GM23338 (cell line): ENCODE measurements at regions not wholly inside any gene's neighbourhood (a gene's known extent, or its start where the extent isn't known, plus 50 kb on each side); places are given as distances from the start of the nearest gene placed in this dataset.

Source experiments
- ATAC-seq: fragments of 200-7000 bp; cut with Tn5 transposase; 3 replicates; pipeline ENCODE4 v1.9.1; 2020
- DNase-seq: peaks from one replicate; pipeline ENCODE4 v3.0.0-alpha.2; 2015; ENCODE audit warnings: low spot score
- H2AFZ ChIP-seq: fragments of 200-600 bp; sonication (generic); 2 replicates; pipeline ENCODE4 v1.8.0; 2016; ENCODE audit warnings: antibody characterized with exemption, mild to moderate bottlenecking, moderate library complexity
- H3F3A ChIP-seq: fragments of 200-600 bp; sonication (generic); replicated peaks from 2 replicates; pipeline ENCODE4 v1.8.0; 2017; ENCODE audit warnings: antibody characterized with exemption, mixed run types, low read depth
- H3K27ac ChIP-seq: fragments of 200-600 bp; sonication (generic); 2 replicates; pipeline ENCODE4 v1.6.1; 2016; ENCODE audit warnings: low read depth
- H3K27me3 ChIP-seq: fragments of 200-600 bp; sonication (generic); 2 replicates; pipeline ENCODE4 v1.8.0; 2016; ENCODE audit warnings: mild to moderate bottlenecking, mixed run types, moderate library complexity; ENCODE audit not compliant: insufficient read depth
- H3K36me3 ChIP-seq: fragments of 200-600 bp; sonication (generic); 2 replicates; pipeline ENCODE4 v1.8.0; 2016; ENCODE audit warnings: mild to moderate bottlenecking; ENCODE audit not compliant: insufficient read depth
- H3K4me1 ChIP-seq: fragments of 200-600 bp; sonication (generic); 2 replicates; pipeline ENCODE4 v1.8.0; 2016; ENCODE audit warnings: mild to moderate bottlenecking, moderate library complexity; ENCODE audit not compliant: insufficient read depth
- H3K4me2 ChIP-seq: fragments of 200-600 bp; sonication (generic); 2 replicates; pipeline ENCODE4 v1.7.1; 2017; ENCODE audit warnings: mixed run types
- H3K4me3 ChIP-seq: fragments of 200-600 bp; sonication (generic); 2 replicates; pipeline ENCODE4 v1.6.1; 2016; ENCODE audit warnings: mixed run types
- H3K79me2 ChIP-seq: fragments of 200-600 bp; sonication (generic); replicated peaks from 2 replicates; pipeline ENCODE4 v1.8.0; 2017; ENCODE audit warnings: mild to moderate bottlenecking; ENCODE audit not compliant: insufficient read depth
- H3K9me2 ChIP-seq: fragments of 200-600 bp; sonication (generic); 2 replicates; pipeline ENCODE4 v1.8.0; 2017; ENCODE audit not compliant: insufficient read depth
- H4K20me1 ChIP-seq: fragments of 200-600 bp; sonication (generic); replicated peaks from 2 replicates; pipeline ENCODE4 v1.8.0; 2017; ENCODE audit warnings: mild to moderate bottlenecking; ENCODE audit not compliant: insufficient read depth
- H3K27ac Mint-ChIP-seq: 2 replicates; pipeline ENCODE4 v1.8.0; 2020; ENCODE audit warnings: inconsistent platforms, mild to moderate bottlenecking, moderate library complexity, mixed read lengths
- H3K27me3 Mint-ChIP-seq: 3 replicates; pipeline ENCODE4 v1.8.0; 2022; ENCODE audit warnings: low read depth, mild to moderate bottlenecking, moderate library complexity, mixed read lengths, inconsistent platforms; ENCODE audit not compliant: insufficient read depth, poor library complexity
- H3K36me3 Mint-ChIP-seq: 3 replicates; pipeline ENCODE4 v1.8.0; 2021; ENCODE audit warnings: low read depth, mild to moderate bottlenecking, inconsistent platforms, moderate library complexity, mixed read lengths
- H3K4me1 Mint-ChIP-seq: 3 replicates; pipeline ENCODE4 v1.8.0; 2020; ENCODE audit warnings: mild to moderate bottlenecking, inconsistent platforms, mixed read lengths
- H3K4me3 Mint-ChIP-seq: 3 replicates; pipeline ENCODE4 v1.8.0; 2021; ENCODE audit warnings: moderate library complexity, mild to moderate bottlenecking, inconsistent platforms, mixed read lengths
- H3K9me3 Mint-ChIP-seq: 3 replicates; pipeline ENCODE4 v1.8.0; 2020; ENCODE audit warnings: moderate library complexity, mild to moderate bottlenecking, inconsistent platforms, mixed read lengths
- CREB1 ChIP-seq: fragments of 250-450 bp; sonication (Bioruptor Pico); IDR thresholded peaks from 2 replicates; pipeline ENCODE4 v1.5.0; 2020; ENCODE audit warnings: low read depth, mild to moderate bottlenecking, moderate library complexity
- EZH2 ChIP-seq: fragments of 200-600 bp; sonication (generic); IDR thresholded peaks from one replicate; pipeline ENCODE4 v1.8.0; 2017; ENCODE audit warnings: antibody characterized with exemption, mild to moderate bottlenecking, low read depth; ENCODE audit not compliant: unreplicated experiment
- EZH2phosphoT487 ChIP-seq: fragments of 200-600 bp; sonication (generic); IDR thresholded peaks from one replicate; pipeline ENCODE4 v1.8.1; 2018; ENCODE audit warnings: antibody characterized with exemption; ENCODE audit not compliant: unreplicated experiment
- JUNB ChIP-seq: IDR thresholded peaks from one replicate; pipeline ENCODE4 v1.6.1; 2016; ENCODE audit warnings: antibody characterized with exemption; ENCODE audit not compliant: unreplicated experiment
- NANOG ChIP-seq: IDR thresholded peaks from 2 replicates; pipeline ENCODE4 v1.6.1; 2016; ENCODE audit warnings: antibody characterized with exemption, borderline replicate concordance
- POLR2AphosphoS5 ChIP-seq: IDR thresholded peaks from 2 replicates; pipeline ENCODE4 v1.6.1; 2016; ENCODE audit warnings: antibody characterized with exemption, low read depth
- STAT1 ChIP-seq: IDR thresholded peaks from one replicate; pipeline ENCODE4 v1.6.1; 2016; ENCODE audit warnings: antibody characterized with exemption; ENCODE audit not compliant: unreplicated experiment
- ZNF114 ChIP-seq: fragments of 250-450 bp; sonication (Bioruptor Pico); IDR thresholded peaks from 2 replicates; pipeline ENCODE4 v1.5.0; 2020; ENCODE audit warnings: mild to moderate bottlenecking, moderate library complexity
- ZNF331 ChIP-seq: fragments of 250-450 bp; sonication (Bioruptor Pico); IDR thresholded peaks from 2 replicates; pipeline ENCODE4 v1.5.0; 2020; ENCODE audit warnings: low read depth, mild to moderate bottlenecking, moderate library complexity
- TF ChIP-seq, protein P1 (sequence below): IDR thresholded peaks from 2 replicates; pipeline ENCODE4 v1.6.1; 2016; ENCODE audit warnings: antibody characterized with exemption
- TF ChIP-seq, protein P2 (sequence below): IDR thresholded peaks from one replicate; pipeline ENCODE4 v1.6.1; 2018; ENCODE audit warnings: antibody characterized with exemption; ENCODE audit not compliant: unreplicated experiment
- TF ChIP-seq, protein P3 (sequence below): fragments of 250-450 bp; sonication (Bioruptor Pico); IDR thresholded peaks from 2 replicates; pipeline ENCODE4 v1.5.0; 2020; ENCODE audit warnings: mild to moderate bottlenecking, moderate library complexity
- TF ChIP-seq, protein P4 (sequence below), 2 experiments: fragments of 200-600 bp in 1 of 2; sonication (generic) in 1 of 2; conservative IDR thresholded peaks; 2 replicates each; pipeline versions ENCODE4 v1.5.1 to v1.6.1; 2016 to 2017; ENCODE audit warnings: antibody characterized with exemption in 2 of 2, low read depth in 2 of 2, mild to moderate bottlenecking in 2 of 2, moderate library complexity in 1 of 2

DNA sequence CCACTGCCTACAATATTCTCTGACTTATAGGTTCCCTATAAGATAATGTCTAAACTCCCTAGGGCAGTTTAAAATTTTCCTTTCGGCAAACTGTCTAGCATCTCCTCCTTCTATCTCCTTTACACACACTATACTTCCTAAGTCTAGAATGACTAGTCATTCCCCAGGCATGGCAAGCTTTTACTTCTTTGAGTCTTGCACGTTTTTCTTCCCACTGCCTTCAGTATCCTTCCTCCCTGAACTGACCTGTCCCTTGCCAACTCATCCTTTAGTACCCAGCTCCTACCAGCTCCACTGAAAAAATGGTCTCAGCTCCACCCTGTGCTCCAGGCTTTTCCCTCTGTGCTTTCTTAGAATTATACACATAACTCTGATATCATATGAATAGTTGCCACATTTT is 93.8 kb upstream of the KBTBD8 start:
- no peak overlapping the region for H2AFZ ChIP-seq
- H3K4me1 Mint-ChIP-seq = no peaks in the 10 kb centered on the region; the same call in 2 of the 3 replicates
- no peak for ATAC-seq

More for the DNA sequence above, 93.8 kb upstream of the KBTBD8 start:
- Histone ChIP-seq H3K27ac (no peak overlapping the region), H3K4me2 (no peak overlapping the region), H3K4me3 (no peak overlapping the region), H3K27me3 (no peaks in the 10 kb centered on the region), H3F3A (no peaks in the 10 kb centered on the region), H3K36me3 (no peaks in the 10 kb centered on the region; the same call in 1 of the 2 replicates), H3K9me2 (peaks cover 4% of the 10 kb centered on the region), H3K79me2 (no peaks in the 10 kb centered on the region), H4K20me1 (no peaks in the 10 kb centered on the region), H3K4me1 (no peaks in the 10 kb centered on the region)
- H3K9me3 Mint-ChIP-seq = peaks cover 22% of the 10 kb centered on the region
- no peak overlapping the region for H3K27ac Mint-ChIP-seq
- peaks cover 2% of the 10 kb centered on the region for H3K27me3 Mint-ChIP-seq
- H3K4me3 Mint-ChIP-seq = no peak overlapping the region
- H3K36me3 Mint-ChIP-seq = peaks cover 6% of the 10 kb centered on the region; the same call in 2 of the 3 replicates
- DNase-seq = no peak
- TF ChIP-seq EZH2phosphoT487 (no peak), STAT1 (no peak), NANOG (no peak), POLR2AphosphoS5 (no peak), ZNF114 (CRISPR knock-in tag) (no peak), EZH2 (no peak), CREB1 (no peak), JUNB (no peak), ZNF331 (CRISPR knock-in tag) (no peak)
- TF ChIP-seq, protein P1, sequence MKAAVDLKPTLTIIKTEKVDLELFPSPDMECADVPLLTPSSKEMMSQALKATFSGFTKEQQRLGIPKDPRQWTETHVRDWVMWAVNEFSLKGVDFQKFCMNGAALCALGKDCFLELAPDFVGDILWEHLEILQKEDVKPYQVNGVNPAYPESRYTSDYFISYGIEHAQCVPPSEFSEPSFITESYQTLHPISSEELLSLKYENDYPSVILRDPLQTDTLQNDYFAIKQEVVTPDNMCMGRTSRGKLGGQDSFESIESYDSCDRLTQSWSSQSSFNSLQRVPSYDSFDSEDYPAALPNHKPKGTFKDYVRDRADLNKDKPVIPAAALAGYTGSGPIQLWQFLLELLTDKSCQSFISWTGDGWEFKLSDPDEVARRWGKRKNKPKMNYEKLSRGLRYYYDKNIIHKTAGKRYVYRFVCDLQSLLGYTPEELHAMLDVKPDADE = no peak
- TF ChIP-seq, protein P2, sequence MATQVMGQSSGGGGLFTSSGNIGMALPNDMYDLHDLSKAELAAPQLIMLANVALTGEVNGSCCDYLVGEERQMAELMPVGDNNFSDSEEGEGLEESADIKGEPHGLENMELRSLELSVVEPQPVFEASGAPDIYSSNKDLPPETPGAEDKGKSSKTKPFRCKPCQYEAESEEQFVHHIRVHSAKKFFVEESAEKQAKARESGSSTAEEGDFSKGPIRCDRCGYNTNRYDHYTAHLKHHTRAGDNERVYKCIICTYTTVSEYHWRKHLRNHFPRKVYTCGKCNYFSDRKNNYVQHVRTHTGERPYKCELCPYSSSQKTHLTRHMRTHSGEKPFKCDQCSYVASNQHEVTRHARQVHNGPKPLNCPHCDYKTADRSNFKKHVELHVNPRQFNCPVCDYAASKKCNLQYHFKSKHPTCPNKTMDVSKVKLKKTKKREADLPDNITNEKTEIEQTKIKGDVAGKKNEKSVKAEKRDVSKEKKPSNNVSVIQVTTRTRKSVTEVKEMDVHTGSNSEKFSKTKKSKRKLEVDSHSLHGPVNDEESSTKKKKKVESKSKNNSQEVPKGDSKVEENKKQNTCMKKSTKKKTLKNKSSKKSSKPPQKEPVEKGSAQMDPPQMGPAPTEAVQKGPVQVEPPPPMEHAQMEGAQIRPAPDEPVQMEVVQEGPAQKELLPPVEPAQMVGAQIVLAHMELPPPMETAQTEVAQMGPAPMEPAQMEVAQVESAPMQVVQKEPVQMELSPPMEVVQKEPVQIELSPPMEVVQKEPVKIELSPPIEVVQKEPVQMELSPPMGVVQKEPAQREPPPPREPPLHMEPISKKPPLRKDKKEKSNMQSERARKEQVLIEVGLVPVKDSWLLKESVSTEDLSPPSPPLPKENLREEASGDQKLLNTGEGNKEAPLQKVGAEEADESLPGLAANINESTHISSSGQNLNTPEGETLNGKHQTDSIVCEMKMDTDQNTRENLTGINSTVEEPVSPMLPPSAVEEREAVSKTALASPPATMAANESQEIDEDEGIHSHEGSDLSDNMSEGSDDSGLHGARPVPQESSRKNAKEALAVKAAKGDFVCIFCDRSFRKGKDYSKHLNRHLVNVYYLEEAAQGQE = no peak
- TF ChIP-seq, protein P3, sequence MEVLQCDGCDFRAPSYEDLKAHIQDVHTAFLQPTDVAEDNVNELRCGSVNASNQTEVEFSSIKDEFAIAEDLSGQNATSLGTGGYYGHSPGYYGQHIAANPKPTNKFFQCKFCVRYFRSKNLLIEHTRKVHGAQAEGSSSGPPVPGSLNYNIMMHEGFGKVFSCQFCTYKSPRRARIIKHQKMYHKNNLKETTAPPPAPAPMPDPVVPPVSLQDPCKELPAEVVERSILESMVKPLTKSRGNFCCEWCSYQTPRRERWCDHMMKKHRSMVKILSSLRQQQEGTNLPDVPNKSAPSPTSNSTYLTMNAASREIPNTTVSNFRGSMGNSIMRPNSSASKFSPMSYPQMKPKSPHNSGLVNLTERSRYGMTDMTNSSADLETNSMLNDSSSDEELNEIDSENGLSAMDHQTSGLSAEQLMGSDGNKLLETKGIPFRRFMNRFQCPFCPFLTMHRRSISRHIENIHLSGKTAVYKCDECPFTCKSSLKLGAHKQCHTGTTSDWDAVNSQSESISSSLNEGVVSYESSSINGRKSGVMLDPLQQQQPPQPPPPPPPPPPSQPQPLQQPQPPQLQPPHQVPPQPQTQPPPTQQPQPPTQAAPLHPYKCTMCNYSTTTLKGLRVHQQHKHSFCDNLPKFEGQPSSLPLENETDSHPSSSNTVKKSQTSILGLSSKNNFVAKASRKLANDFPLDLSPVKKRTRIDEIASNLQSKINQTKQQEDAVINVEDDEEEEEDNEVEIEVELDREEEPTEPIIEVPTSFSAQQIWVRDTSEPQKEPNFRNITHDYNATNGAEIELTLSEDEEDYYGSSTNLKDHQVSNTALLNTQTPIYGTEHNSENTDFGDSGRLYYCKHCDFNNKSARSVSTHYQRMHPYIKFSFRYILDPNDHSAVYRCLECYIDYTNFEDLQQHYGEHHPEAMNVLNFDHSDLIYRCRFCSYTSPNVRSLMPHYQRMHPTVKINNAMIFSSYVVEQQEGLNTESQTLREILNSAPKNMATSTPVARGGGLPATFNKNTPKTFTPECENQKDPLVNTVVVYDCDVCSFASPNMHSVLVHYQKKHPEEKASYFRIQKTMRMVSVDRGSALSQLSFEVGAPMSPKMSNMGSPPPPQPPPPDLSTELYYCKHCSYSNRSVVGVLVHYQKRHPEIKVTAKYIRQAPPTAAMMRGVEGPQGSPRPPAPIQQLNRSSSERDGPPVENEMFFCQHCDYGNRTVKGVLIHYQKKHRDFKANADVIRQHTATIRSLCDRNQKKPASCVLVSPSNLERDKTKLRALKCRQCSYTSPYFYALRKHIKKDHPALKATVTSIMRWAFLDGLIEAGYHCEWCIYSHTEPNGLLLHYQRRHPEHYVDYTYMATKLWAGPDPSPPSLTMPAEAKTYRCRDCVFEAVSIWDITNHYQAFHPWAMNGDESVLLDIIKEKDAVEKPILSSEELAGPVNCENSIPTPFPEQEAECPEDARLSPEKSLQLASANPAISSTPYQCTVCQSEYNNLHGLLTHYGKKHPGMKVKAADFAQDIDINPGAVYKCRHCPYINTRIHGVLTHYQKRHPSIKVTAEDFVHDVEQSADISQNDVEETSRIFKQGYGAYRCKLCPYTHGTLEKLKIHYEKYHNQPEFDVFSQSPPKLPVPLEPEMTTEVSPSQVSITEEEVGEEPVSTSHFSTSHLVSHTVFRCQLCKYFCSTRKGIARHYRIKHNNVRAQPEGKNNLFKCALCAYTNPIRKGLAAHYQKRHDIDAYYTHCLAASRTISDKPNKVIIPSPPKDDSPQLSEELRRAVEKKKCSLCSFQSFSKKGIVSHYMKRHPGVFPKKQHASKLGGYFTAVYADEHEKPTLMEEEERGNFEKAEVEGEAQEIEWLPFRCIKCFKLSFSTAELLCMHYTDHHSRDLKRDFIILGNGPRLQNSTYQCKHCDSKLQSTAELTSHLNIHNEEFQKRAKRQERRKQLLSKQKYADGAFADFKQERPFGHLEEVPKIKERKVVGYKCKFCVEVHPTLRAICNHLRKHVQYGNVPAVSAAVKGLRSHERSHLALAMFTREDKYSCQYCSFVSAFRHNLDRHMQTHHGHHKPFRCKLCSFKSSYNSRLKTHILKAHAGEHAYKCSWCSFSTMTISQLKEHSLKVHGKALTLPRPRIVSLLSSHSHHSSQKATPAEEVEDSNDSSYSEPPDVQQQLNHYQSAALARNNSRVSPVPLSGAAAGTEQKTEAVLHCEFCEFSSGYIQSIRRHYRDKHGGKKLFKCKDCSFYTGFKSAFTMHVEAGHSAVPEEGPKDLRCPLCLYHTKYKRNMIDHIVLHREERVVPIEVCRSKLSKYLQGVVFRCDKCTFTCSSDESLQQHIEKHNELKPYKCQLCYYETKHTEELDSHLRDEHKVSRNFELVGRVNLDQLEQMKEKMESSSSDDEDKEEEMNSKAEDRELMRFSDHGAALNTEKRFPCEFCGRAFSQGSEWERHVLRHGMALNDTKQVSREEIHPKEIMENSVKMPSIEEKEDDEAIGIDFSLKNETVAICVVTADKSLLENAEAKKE (CRISPR knock-in tag) = no peak
- TF ChIP-seq, protein P4, sequence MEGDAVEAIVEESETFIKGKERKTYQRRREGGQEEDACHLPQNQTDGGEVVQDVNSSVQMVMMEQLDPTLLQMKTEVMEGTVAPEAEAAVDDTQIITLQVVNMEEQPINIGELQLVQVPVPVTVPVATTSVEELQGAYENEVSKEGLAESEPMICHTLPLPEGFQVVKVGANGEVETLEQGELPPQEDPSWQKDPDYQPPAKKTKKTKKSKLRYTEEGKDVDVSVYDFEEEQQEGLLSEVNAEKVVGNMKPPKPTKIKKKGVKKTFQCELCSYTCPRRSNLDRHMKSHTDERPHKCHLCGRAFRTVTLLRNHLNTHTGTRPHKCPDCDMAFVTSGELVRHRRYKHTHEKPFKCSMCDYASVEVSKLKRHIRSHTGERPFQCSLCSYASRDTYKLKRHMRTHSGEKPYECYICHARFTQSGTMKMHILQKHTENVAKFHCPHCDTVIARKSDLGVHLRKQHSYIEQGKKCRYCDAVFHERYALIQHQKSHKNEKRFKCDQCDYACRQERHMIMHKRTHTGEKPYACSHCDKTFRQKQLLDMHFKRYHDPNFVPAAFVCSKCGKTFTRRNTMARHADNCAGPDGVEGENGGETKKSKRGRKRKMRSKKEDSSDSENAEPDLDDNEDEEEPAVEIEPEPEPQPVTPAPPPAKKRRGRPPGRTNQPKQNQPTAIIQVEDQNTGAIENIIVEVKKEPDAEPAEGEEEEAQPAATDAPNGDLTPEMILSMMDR (conservative IDR thresholded peaks at IDR 0.05; ENCODE audit: low read depth in 2 of 2) = no peak
